NCI-H2196 treated with DMSO at 0.1 percent for 48 hours (cell line): ENCODE measurements at regions not wholly inside any gene's neighbourhood (a gene's known extent, or its start where the extent isn't known, plus 50 kb on each side); places are given as distances from the start of the nearest gene placed in this dataset.

Experiments
- DNase-seq: peaks from one replicate; lab custom pipeline; 2025; ENCODE audit not compliant: unreplicated experiment; lab: John Stamatoyannopoulos, UW

DNA sequence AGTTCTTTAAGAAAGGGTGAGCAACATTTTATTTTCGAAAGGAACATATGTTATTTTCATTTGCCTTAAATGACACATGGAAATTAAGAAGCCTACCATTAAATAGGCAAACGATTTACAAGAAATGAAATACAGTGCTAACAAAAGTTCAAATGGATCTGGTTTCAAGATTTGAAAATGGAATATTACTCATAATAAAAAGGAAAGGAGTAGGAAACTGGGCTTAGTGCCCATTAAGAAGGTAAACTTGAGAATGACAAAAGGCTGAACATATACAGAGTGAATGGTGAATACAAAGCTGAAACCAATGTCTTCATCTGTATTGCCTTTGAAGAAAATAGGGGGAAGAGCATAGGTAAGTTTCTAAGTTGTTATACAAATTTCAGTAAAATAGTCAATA, 974.2 kb upstream of the C9orf72 start:
- DNase-seq: no peak

DNA sequence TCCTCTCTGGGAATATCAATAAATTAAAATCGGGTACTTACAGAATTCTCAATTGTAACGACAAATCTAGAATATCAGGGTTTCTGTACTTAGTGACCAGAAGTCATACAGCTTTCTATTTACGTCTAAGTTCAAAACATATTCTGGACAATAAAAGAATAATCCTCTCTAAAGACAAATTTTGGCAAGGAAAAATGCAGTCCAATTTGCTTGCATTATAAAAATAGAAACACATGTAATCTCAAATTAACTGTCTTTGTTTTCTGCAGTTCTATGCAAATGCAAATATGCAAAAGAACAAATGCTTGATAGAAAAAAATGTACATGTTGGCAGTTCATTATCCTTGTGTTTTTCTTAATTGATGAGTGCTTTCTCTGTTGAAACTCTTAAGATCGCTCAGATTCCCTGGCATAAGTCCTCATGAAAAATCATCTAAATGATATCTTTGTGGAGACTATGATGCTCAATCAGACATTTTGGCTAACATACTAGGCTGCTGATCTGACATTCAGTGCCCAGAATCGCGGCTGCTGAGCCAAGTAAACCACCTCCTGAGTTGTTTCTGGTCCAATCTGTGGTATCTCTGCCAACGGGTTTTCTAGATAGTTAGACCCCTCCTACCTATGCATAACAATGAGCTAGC, 990.1 kb upstream of the C9orf72 start:
- DNase-seq: no peak

DNA sequence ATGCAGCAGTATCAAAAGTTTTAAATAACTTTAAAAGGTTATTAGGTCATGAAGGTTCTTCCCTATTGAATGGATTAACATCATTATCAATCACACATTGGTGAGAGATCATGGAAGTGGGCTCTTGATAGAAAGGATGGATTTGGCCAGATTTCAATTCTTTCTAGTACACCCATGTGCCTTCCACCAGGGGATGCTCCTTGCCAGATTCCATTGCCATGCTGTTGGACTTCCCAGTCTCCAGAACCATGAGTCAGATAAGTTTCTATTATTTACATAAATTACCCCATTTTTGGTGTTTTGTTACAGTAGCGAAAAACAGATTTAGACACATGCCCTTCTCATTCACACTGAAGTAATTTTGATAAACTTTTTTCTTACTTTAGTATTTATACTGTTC, 1010.6 kb upstream of the C9orf72 start:
- no peak for DNase-seq

- no peak for DNase-seq
Measured at GRCh38 chr9:28584542-28584941, 1011.3 kb upstream of the C9orf72 start.

DNA sequence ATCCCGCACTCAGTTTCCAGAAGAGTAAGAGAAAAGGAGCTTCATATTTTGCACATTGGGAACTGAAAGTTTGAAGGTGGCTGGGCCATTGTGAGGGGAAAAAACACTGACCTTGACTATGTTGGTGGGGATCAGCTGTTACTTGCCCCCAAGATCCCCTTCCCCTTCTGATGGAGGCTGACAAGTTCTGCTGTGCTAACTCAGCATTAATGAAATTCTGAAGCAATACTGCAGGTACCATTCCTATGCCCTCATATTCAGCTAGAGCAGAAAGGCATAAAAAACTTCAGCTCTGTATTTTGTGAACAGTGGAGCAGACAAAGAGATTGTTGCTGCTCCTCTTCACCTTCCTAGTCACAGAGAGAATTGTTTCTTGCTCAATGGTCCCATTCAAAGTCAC, 1013.8 kb upstream of the C9orf72 start:
- no peak for DNase-seq

DNA sequence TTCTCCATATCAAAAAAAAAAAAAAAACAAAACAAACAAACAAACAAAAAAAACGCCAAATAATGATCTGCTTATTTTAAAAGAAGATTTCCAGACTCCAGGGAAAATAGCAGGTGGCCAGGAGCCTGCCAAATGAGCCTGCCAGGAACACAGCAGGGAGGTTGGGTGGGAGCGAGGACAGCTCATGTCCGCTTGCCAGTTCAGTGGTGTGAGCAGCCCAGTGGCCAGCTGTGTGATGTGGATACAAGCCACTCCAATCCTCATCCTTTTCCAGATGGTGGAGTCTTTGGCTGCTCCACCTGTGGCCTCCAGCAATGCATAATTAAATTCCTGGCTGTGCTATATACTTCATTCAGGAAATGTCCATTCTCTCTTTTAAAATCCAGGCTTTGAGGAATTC, 1025.1 kb upstream of the C9orf72 start:
- DNase-seq: peak; percentile 35

DNA sequence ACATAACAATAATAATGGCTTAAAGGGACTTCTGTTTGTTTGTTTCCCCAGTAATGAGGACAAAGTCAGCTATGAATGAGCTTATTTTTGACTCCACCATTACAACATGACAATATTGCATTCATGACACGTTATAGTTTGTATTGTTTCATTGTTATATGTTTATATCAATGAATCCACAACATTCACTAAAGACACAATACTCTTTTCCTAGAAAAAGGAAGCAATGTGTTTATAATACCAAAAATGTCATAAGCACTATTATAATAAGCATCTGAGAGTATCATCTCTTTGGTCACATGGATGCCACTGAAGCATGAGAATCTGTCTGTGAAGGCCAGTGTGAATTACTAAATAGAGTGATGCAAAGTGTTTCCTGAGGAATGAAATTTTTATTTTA, 1026.9 kb upstream of the C9orf72 start:
- DNase-seq: no peak

GRCh38 chr9:28607843-28608242, 1034.6 kb upstream of the C9orf72 start:
- no peak for DNase-seq

GRCh38 chr9:28610339-28610738, 1037.1 kb upstream of the C9orf72 start:
- DNase-seq: no peak

GRCh38 chr9:28616310-28616709, 1043.0 kb upstream of the C9orf72 start:
- DNase-seq: no peak

GRCh38 chr9:28620011-28620410, 1046.7 kb upstream of the C9orf72 start:
- DNase-seq: no peak

DNA sequence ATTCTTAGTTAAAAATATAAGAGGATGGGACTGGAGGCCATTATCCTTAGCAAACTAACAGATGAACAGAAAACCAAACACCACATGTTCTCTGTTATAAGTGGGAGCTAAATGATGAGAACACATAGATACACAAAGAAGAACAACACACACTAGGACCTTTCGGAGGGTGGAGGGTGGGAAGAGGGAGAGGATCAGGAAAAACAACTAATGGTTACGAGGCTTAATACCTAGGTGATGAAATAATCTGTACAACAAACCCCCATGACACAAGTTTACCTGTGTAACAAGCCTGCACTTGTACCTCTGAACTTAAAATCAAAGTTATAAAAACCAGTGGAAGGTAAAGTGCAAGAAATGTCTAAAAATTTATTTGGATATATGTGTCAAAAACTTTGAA, 1047.4 kb upstream of the C9orf72 start:
- no peak for DNase-seq

DNA sequence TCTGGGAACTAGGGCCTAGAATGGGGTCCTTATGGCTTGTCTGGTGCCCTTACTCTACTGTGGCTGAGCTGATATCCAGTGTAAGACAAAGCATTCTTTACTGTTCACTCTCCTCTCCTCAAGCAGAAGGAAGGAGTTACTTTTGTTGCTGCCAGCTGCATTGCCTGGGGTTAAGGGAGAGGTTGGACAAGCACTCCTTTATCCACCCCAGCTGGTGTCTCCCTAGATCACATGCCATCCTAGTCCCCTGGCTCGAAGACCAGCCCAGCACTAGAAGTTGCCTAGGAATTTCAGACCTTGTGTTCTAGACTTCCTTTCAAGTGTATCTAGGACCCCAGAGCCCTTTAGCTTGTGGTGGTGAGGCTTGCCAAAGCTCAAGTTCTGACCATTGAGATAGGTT, 1051.5 kb upstream of the C9orf72 start:
- DNase-seq: no peak

DNA sequence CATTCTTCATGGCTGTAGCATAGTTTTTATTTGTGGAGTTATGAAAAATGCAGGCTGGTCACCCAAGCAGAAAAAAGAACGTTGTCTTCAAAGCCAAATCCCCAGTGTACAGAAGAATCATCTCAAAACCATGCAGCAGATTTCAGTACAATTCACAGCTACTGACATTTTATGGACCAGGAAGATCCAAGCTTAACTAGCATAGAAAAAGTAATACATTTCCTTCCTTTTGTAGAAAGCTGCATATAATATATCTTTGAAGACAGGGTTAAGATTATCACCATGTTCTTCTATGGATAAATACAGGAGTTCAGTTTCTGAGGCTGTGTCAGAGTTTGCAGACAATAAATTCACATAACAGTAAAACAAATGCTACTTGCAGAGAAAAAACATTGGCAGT, 1054.8 kb upstream of the C9orf72 start:
- no peak for DNase-seq

DNA sequence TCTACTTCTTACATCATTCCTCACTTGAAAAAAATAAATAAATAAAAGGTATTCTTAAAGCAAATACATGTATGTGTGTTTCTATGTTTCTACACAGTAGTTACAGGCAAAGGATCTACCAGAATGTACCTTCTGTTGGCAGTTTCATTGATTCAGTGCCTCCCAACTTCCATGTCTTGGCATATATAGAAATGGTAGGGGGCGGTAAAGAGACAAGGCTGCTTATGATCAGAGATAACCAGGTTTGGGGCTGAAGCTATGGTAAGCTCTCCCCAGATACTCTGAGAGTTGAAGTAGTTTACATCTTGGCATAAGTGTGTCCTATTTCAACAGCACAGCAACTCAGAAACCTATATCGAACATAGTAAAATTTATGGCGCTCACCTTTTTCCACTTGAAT, 1075.4 kb upstream of the C9orf72 start:
- no peak for DNase-seq

- DNase-seq: no peak
Measured at GRCh38 chr9:28650327-28650726, 1077.0 kb upstream of the C9orf72 start.

DNA sequence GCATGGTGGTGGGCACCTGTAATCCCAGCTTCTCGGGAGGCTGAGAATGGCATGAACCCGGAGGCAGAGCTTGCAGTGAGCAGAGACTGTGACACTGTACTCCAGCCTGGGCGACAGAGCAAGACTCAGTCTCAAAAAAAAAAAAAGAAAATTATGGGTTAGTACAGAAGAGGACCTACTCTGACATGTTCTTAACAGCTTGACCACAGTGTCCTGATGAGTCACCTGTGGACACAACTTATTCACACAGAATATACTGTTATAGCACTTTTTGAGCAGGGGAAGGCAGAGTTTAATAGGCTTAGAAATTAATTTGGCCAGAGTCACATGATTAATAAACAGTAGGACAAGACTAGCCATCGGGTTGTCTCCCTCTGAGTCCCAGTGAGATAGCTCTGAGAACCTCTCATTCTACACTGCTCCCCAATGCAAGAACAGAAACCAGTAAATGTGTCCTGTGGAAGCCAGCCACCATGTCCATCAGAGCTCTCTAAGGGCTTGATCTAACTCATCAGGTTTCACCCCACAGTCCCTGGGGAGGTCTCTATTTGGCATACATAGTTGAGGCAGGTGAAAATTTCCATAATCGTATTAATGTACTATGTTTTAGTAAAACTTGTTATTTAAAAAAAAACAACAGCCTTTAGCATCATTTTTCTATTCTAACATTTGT, 1077.9 kb upstream of the C9orf72 start:
- DNase-seq: no peak

GRCh38 chr9:28653216-28653615, 1079.9 kb upstream of the C9orf72 start:
- DNase-seq: no peak

- no peak for DNase-seq
Measured at GRCh38 chr9:28656727-28657126, 1083.4 kb upstream of the C9orf72 start.

- no peak for DNase-seq
Measured at GRCh38 chr9:28661853-28662252, 1088.6 kb upstream of the C9orf72 start.

DNA sequence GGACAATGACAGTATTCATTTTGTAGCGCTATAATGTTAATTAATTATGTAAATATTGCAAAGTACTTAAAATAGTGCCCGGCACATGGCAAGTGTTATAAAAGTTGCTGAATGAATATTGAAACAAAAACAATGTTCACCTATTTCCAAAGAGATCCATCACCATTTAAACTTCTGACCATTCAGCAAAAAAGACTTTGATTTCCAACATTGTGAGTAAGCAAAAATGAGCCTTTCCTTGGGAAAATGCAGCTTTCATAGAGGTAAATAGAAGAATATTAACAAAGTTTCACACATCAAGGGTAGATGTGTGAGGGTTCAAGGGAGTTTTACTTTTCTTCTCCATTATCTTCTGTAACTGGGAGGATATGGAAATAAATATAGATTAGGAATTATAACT, 1089.4 kb upstream of the C9orf72 start:
- no peak for DNase-seq

DNA sequence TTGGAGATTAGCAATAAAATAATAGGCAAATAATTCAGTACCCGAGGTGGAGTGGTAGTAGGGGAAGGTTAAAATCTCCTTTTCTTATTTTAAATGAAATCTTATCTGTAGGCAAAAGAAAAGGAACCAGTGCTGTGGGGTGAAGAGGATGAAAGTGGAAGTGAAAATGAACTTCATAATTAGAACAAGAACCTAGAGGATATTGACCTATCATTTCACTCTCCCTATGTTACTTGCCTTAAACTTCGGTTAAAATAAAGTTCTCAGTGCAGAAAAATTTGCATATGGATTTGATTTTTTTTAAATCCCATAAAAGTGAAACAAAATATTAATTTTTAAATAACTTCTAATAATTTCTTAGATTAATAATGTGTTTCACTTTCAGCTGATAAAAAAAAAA, 1094.9 kb upstream of the C9orf72 start:
- no peak for DNase-seq

- DNase-seq: no peak
Measured at GRCh38 chr9:28671000-28671399, 1097.7 kb upstream of the C9orf72 start.
